HG03575 (cell line): ENCODE measurements at regions not wholly inside any gene's neighbourhood (a gene's known extent, or its start where the extent isn't known, plus 50 kb on each side); places are given as distances from the start of the nearest gene placed in this dataset.

Experiments used
- ATAC-seq: cut with Tn5 transposase; IDR thresholded peaks from one replicate; pipeline ENCODE4 v1.9.1; 2021; ENCODE audit not compliant: unreplicated experiment, insufficient number of reproducible peaks, low FRiP score; ENCODE audit errors: extremely low read depth

GRCh38 chr22:47443836-47444745 lies 681.6 kb downstream of the TBC1D22A start:
- no peak for ATAC-seq

- ATAC-seq, result no peak
Observed at GRCh38 chr22:47442821-47443220, 680.4 kb downstream of the TBC1D22A start.

DNA sequence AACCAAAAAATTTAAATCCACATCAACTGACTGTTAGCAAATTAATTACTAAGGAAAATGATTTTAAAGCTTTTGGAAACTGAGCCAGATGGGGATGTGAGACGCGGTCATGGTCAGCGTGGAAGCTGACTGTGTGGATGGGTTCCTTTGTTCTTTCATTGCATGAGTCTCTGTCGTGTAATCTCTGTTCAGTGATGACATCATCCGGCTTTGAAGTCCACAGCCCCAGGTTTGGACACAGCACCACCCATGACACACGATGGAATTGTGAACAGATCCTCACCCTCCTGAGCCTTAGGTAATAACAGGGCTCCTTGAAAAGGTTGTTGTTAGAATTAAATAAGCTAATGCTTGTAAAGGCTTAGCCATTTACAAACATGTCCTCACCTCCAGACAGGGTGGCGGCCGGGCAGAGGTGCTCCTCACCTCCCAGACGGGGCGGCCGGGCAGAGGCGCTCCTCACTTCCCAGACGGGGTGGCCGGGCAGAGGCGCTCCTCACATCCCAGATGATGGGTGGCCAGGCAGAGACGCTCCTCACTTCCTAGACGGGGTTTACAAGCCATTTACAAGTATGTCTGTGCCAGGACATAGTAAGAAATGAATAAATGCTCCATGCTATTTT lies 677.3 kb downstream of the TBC1D22A start:
- no peak for ATAC-seq

DNA sequence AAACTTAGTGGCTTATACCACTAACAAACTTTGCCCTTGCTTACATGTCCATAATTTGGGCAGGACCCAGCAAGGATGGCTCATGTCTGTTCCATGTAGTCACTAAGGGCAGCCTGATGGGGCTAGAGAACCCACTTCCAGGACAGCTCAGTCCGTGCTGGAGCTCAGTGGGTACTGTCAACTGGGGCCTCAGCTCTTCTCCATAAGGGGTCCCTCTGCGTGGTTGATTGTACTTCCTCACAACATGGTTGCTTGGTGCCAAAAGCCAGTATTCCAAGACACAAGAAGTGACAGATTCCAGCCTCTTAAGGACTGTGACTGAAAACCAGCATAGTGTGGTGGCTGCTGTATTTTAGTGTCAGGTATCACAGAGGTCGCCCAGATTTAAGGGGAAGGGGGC lies 675.2 kb downstream of the TBC1D22A start:
- ATAC-seq, result no peak

DNA sequence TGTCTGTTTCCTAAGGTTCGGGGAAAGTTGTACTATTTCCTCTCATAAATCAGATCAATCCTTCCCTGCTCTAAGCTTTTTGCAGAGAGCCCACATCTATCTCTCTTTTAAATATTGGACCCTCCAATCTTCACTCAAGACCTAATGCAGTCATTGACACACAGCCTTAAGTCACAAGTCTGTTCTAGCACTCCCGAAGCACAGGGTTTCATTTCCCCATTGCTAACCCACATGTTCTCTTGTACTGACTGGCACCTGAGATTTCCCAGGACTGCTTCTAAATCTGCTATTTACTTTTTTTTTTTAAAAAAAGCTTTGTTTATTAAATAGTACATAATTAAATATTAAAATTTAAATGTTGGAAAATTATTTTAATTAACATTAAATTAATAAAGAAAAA lies 674.7 kb downstream of the TBC1D22A start:
- ATAC-seq, result no peak

GRCh38 chr22:47435826-47436225 lies 673.4 kb downstream of the TBC1D22A start:
- ATAC-seq, result no peak

- no peak for ATAC-seq
Observed at GRCh38 chr22:47435204-47435487, 672.7 kb downstream of the TBC1D22A start.

GRCh38 chr22:47434336-47435203 lies 672.1 kb downstream of the TBC1D22A start:
- no peak for ATAC-seq

DNA sequence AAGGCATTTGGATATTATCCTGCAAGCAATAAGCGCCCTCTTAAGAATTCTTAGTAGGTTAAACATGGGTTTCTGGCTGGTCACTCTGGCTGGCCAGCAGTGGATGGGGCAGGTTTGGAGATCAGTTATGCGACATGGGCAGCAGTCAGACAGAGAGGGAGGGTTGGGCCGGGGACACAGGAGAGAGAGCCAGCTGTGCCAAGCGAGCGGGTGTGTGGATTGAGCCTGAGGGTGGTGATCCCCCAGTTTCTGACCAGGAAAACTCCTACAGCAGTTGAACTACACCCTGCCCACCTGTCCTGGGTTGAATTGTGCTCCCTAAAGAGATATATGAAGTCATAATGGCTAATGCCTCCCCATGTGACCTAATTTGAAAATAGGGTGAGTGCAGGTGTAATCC lies 671.2 kb downstream of the TBC1D22A start:
- no peak for ATAC-seq

DNA sequence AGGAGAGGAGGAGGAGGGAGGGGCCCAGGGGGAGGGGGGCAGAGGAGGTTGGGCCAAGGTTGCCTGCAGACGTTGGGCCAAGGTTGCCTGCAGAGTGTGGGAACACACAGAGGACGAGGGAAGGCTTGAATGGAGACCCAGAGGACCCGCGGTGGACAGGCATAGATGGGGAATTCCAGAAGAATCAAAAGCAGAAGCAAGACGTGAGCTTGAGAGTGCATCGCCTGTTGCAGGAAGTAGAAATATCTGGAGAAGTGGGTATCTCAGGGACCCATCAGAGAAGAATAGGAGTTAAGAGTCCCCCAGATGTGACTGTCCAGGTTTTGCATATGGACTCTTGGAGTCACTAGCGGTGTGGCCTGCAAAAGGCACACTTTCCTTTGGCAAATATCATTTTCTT lies 670.2 kb downstream of the TBC1D22A start:
- ATAC-seq, result no peak

DNA sequence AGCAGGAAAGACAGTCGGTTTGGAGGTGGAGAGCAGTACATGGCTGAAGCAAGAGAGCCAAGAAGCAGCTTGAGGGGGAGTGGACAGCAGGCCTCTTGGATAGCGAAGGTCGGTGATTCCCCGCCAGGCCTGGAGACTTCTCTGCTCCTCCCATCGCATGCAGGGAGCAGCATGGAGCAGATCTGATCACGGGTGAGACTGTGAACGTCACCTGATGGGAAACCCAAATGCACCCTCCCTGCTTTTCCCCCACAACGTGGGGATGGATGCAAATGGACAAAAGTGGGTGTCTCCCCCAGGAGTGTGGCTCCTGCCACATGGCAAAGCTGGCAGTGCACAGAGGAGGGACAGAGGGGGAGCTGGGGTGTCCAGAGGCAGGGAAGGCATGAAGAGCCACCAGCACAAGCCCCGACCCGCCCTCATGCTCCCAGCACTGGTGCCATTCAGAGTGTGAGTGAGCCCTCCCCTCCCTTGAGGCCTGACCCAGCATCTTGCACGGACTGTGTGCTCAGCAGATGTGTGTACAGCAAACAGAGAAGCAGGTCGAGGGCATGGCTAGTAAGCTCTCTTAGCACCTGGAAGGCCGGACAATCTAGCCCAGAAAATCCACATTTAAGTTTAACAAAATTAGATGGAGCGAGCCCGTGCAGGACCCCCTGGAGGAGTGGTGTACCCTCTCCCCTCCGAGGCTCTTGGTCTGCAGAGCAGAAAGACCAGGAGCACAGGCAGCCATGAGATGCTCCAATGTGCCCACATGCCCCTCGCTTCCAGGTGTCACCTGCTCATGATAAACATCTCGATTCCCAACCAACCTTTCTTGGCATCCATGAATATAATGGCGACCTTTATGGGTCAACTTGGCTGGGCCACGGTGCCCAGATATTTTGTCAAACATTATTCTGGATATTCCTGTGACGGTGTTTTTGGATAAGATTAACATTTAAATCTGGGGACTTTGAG lies 661.7 kb downstream of the TBC1D22A start:
- ATAC-seq, result no peak

DNA sequence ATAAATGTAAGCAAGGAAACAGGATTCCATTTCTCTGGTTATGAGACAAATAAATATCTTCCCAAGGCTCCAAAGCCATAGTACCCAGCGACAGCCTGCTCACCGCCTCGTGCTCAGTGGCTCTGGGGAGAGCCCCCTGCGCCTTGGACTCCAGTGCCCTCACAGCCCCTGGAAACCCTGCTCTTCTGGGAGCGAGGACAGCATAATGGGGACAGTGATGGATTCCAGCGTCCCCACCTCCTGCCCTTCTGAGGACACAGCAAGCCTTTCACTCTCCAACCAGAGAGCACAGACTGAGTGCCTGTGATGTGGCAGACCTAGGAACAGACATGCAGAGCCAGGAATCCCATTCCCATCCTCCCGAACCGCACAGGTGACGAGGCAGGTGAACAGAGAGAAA lies 660.8 kb downstream of the TBC1D22A start:
- no peak for ATAC-seq

DNA sequence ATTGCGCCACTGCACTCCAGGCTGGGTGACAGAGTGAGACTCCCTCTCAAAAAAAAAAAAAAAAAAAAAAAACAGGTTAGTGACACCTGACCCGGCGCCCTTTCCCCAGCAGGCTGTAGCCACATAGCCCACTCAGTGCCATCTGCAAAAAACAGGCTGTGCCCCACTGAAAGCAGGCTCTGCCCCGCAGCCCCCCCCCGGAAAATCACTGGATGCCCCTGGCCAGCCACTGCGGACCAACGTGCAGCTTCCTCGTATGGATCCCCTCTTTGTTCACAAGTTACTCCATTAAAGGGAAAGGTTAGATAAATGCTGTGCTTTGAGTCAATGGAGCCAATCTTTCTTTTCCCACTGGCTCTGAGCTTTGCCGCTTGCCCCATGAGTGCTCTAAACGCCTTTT lies 660.3 kb downstream of the TBC1D22A start:
- no peak for ATAC-seq

DNA sequence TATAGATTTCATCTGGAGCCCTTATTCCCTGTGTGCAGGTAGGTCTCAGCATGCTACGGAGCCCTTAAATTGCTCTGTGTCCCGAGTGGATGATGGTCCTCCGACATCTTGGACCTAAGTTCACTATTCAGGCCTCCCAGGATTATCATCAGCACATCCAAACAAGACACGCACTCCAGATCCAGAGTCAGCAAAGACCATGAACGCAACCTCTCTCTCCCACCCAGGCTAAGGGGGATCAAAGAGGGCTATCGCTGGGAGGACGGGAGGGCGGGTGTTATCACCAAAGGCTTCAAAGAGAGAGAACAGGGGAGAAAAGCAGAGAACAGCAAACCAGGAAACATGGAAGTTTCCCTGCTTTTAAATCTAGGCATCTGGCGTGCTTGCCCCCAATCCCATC lies 659.4 kb downstream of the TBC1D22A start:
- no peak for ATAC-seq

GRCh38 chr22:47420211-47420610 lies 657.8 kb downstream of the TBC1D22A start:
- ATAC-seq, result no peak

GRCh38 chr22:47419239-47419638 lies 656.8 kb downstream of the TBC1D22A start:
- no peak for ATAC-seq

DNA sequence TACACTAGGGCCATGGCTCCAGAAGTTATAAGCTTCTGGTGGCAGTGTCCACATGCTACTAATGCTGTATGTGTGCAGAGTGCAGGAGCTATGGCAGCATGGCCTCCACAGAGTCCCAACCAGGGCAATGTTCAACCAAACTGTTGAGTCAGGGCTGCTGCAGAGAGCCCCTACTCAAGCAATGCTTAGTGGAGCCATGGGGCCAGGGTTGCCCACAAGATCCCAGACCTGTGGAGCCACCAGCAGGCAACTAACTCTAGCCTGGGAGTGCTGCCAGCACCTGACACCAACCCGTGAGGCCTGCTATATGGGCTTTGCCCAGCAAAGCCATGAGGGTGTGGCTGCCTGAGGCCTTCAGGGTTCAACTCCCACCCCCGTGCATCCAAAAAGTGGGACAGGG lies 655.2 kb downstream of the TBC1D22A start:
- no peak for ATAC-seq

GRCh38 chr22:47411006-47411405 lies 648.6 kb downstream of the TBC1D22A start:
- ATAC-seq, result no peak
